MM.1S (cell line): ENCODE measurements at regions not wholly inside any gene's neighbourhood (a gene's known extent, or its start where the extent isn't known, plus 50 kb on each side); places are given as distances from the start of the nearest gene placed in this dataset.

Experiments
- DNase-seq: peaks from one replicate; pipeline ENCODE4 v3.0.0-alpha.2; 2015
- H2AFZ ChIP-seq: fragments of 300-600 bp; sonication (generic); 2 replicates; pipeline ENCODE4 v1.6.0; 2016; ENCODE audit warnings: antibody characterized with exemption, low read length
- H3F3A ChIP-seq: fragments of 300-600 bp; sonication (generic); 2 replicates; pipeline ENCODE4 v1.6.1; 2016; ENCODE audit warnings: mild to moderate bottlenecking, antibody characterized with exemption, low read length, moderate library complexity, mixed read lengths; ENCODE audit not compliant: insufficient read depth
- H3K27ac ChIP-seq: fragments of 300-600 bp; sonication (generic); 2 replicates; pipeline ENCODE4 v1.5.1; 2016; ENCODE audit warnings: mild to moderate bottlenecking, low read length
- H3K27me3 ChIP-seq: fragments of 300-600 bp; sonication (generic); replicated peaks from 2 replicates; pipeline ENCODE4 v1.6.0; 2016; ENCODE audit warnings: low read length; ENCODE audit not compliant: insufficient read depth
- H3K36me3 ChIP-seq: fragments of 300-600 bp; sonication (generic); replicated peaks from 2 replicates; pipeline ENCODE4 v1.6.1; 2016; ENCODE audit warnings: mild to moderate bottlenecking, low read length, mixed read lengths; ENCODE audit not compliant: insufficient read depth
- H3K4me1 ChIP-seq: fragments of 300-600 bp; sonication (generic); 2 replicates; pipeline ENCODE4 v1.6.1; 2016; ENCODE audit warnings: low read length, mixed read lengths
- H3K4me2 ChIP-seq: fragments of 300-600 bp; sonication (generic); 2 replicates; pipeline ENCODE4 v1.6.0; 2016; ENCODE audit warnings: low read depth, low read length
- H3K4me3 ChIP-seq: fragments of 300-600 bp; sonication (generic); 2 replicates; pipeline ENCODE4 v1.5.1; 2016; ENCODE audit warnings: low read length, mixed read lengths
- H3K79me2 ChIP-seq: fragments of 300-600 bp; sonication (generic); 2 replicates; pipeline ENCODE4 v1.6.1; 2016; ENCODE audit warnings: mixed run types, low read length, mixed read lengths
- H3K9ac ChIP-seq: fragments of 300-600 bp; sonication (generic); 2 replicates; pipeline ENCODE4 v1.6.1; 2016; ENCODE audit warnings: low read length, mixed read lengths
- H3K9me2 ChIP-seq: fragments of 300-600 bp; sonication (generic); replicated peaks from 2 replicates; pipeline ENCODE4 v1.6.1; 2016; ENCODE audit warnings: mild to moderate bottlenecking, low read length, mixed read lengths; ENCODE audit not compliant: insufficient read depth
- H3K9me3 ChIP-seq: fragments of 300-600 bp; sonication (generic); replicated peaks from 2 replicates; pipeline ENCODE4 v1.6.1; 2016; ENCODE audit warnings: mild to moderate bottlenecking, low read length, mixed read lengths; ENCODE audit not compliant: insufficient read depth
- H4K20me1 ChIP-seq: fragments of 300-600 bp; sonication (generic); 2 replicates; pipeline ENCODE4 v1.6.1; 2016; ENCODE audit warnings: mild to moderate bottlenecking, low read length, moderate library complexity, mixed read lengths; ENCODE audit not compliant: insufficient read depth
- CTCF ChIP-seq: fragments of 300-600 bp; sonication (generic); IDR thresholded peaks from 2 replicates; pipeline ENCODE4 v1.5.1; 2016; ENCODE audit warnings: antibody characterized with exemption, low read length, mixed read lengths
- EZH2 ChIP-seq: fragments of 300-600 bp; sonication (generic); optimal IDR thresholded peaks from 2 replicates; pipeline ENCODE3; 2017; ENCODE audit warnings: low read depth, mild to moderate bottlenecking, antibody characterized with exemption, low read length, mixed read lengths
- EZH2phosphoT487 ChIP-seq: fragments of 300-600 bp; sonication (generic); IDR thresholded peaks from 2 replicates; pipeline ENCODE4 v1.6.1; 2018; ENCODE audit warnings: antibody characterized with exemption, low read length

- H3K9ac ChIP-seq = no peak overlapping the region
- no peaks in the 10 kb centered on the region for H3F3A ChIP-seq
- H2AFZ ChIP-seq = no peak overlapping the region
- H3K4me2 ChIP-seq = no peak overlapping the region
- TF ChIP-seq EZH2phosphoT487 (no peak), CTCF (no peak), EZH2 (no peak)
- H3K36me3 ChIP-seq = no peaks in the 10 kb centered on the region
- H3K4me1 ChIP-seq = no peaks in the 10 kb centered on the region
- H3K79me2 ChIP-seq = no peaks in the 10 kb centered on the region
- DNase-seq = no peak
- no peak overlapping the region for H3K4me3 ChIP-seq
- no peaks in the 10 kb centered on the region for H3K27me3 ChIP-seq
- no peak overlapping the region for H3K27ac ChIP-seq
- H3K9me2 ChIP-seq = no peaks in the 10 kb centered on the region
- H3K9me3 ChIP-seq = no peaks in the 10 kb centered on the region
- no peaks in the 10 kb centered on the region for H4K20me1 ChIP-seq
These were observed 223.2 kb upstream of the TEX13C start for GRCh38 chrX:125096469-125096868.

GRCh38 chrX:125096870-125097269, 222.8 kb upstream of the TEX13C start:
- Histone ChIP-seq H3K27ac (no peak overlapping the region), H3K9ac (no peak overlapping the region), H3K4me2 (no peak overlapping the region), H3K9me3 (no peaks in the 10 kb centered on the region), H3K4me1 (no peaks in the 10 kb centered on the region), H3F3A (no peaks in the 10 kb centered on the region), H3K79me2 (no peaks in the 10 kb centered on the region), H3K36me3 (no peaks in the 10 kb centered on the region), H3K4me3 (no peak overlapping the region), H3K9me2 (no peaks in the 10 kb centered on the region), H4K20me1 (no peaks in the 10 kb centered on the region), H3K27me3 (no peaks in the 10 kb centered on the region), H2AFZ (no peak overlapping the region)
- no peak for DNase-seq
- no peak for TF ChIP-seq EZH2
- TF ChIP-seq CTCF = no peak
- no peak for TF ChIP-seq EZH2phosphoT487

- no peaks in the 10 kb centered on the region for H3K9me3 ChIP-seq
- TF ChIP-seq EZH2phosphoT487 = no peak
- no peak for TF ChIP-seq EZH2
- no peak for TF ChIP-seq CTCF
These were observed 217.5 kb upstream of the TEX13C start for GRCh38 chrX:125101971-125102755.

More at GRCh38 chrX:125101971-125102755, 217.5 kb upstream of the TEX13C start:
- Histone ChIP-seq H2AFZ (no peak overlapping the region), H3K4me2 (no peak overlapping the region), H3K9me2 (no peaks in the 10 kb centered on the region), H3K36me3 (no peaks in the 10 kb centered on the region), H3K79me2 (no peaks in the 10 kb centered on the region), H3F3A (no peaks in the 10 kb centered on the region), H4K20me1 (no peaks in the 10 kb centered on the region), H3K9ac (no peak overlapping the region), H3K4me3 (no peak overlapping the region), H3K27me3 (no peaks in the 10 kb centered on the region), H3K27ac (no peak overlapping the region), H3K4me1 (no peaks in the 10 kb centered on the region)
- no peak for DNase-seq
